ENCODE measurements at regions not wholly inside any gene's neighbourhood (a gene's known extent, or its start where the extent isn't known, plus 50 kb on each side); places are given as distances from the start of the nearest gene placed in this dataset.

DNA sequence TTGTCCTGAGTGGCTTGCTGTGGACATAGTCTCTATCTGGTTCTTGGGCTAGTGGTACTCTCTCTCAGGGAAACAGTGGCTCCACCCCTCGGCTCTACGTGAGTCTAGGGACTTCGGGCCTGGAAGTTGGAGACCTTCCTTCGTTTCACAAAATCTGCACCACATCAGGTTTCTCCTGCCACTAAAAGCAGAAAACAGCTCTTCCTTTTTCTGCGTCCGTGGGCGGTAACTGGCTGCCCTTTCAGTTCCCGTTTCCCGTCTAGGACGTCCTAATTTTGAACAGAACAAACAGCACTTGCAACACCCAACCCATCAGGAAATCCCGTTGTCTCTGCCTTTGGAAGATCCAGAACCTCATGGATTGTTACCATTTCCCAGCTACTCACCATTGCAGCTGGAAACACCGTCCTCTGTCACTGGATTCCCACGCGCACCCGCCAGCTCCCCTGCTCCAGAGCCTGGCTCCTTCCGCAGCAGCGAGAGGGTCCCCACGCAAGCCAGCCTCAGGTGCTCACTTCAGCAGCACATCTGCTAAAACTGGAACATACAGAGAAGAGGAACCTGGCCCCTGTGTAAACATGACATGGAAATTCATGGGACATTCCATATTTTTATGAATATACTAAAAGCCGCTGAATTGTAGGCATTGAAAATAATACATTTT is 311.4 kb upstream of the AKR1E2 start:
- Mint-ChIP-seq H3K36me3 (ENCODE audit: insufficient read depth in 1 of 3, low read depth in 3 of 3) (no peaks in the 10 kb centered on the region; a peak in 1 of 7 replicates), H3K27me3 (ENCODE audit: low read depth) (no peaks in the 10 kb centered on the region; the same call in 1 of the 2 replicates), H3K4me1 (0 out of 4 replicates have a peak, but pooled peaks cover 0 to 4% of the 10 kb centered on the region in 2 experiments), H3K27ac (peak overlapping the region in 1 of 3 experiments; percentile 40; a peak in 1 of 7 replicates), H3K9me3 (no peaks in the 10 kb centered on the region), H3K4me3 (no peak overlapping the region)
- H4K91ac ChIP-seq (ENCODE audit: insufficient read length, low read depth, low read length) = no peak overlapping the region
- no peak overlapping the region for H3K4me2 ChIP-seq (ENCODE audit: insufficient read depth, insufficient read length, low read length)
- H3K79me2 ChIP-seq (ENCODE audit: insufficient read depth, low read length) = no peaks in the 10 kb centered on the region
- no peak overlapping the region for H3K23ac ChIP-seq (ENCODE audit: insufficient read length, low read depth, low read length)
- no peak overlapping the region for H3K4ac ChIP-seq (ENCODE audit: low read depth, low read length)
- no peak overlapping the region for H4K5ac ChIP-seq (ENCODE audit: insufficient read length, low read depth, low read length)
- H3K9ac ChIP-seq (ENCODE audit: extremely low read depth, insufficient read length, low read length) = no peak overlapping the region
- no peak overlapping the region for H2BK12ac ChIP-seq (ENCODE audit: insufficient read length, low read depth, low read length)
- no peak overlapping the region for H2AK5ac ChIP-seq (ENCODE audit: insufficient read length, low read length)
- no CpG with 5 or more reads among the region's 19 CpGs for WGBS (ENCODE audit: extremely low coverage, insufficient read length, low lambda C conversion rate)
- H3K79me1 ChIP-seq (ENCODE audit: insufficient read depth, low read depth, low read length, poor library complexity, severe bottlenecking) = no peaks in the 10 kb centered on the region
- H2AFZ ChIP-seq (ENCODE audit: low read length) = no peak overlapping the region
- H3K56ac ChIP-seq (ENCODE audit: insufficient read length, low read depth, low read length) = no peak overlapping the region
- H2BK20ac ChIP-seq (ENCODE audit: low read depth, low read length, poor library complexity, severe bottlenecking) = no peak overlapping the region
- no peak overlapping the region for H2BK120ac ChIP-seq (ENCODE audit: low read depth, low read length, poor library complexity, severe bottlenecking)
- H3K9me3 ChIP-seq (ENCODE audit: control insufficient read depth, low read depth, low read length) = no peaks in the 10 kb centered on the region
- H3K14ac ChIP-seq (ENCODE audit: insufficient read depth, low read length) = no peak overlapping the region
- no peak overlapping the region for H3K27ac ChIP-seq (ENCODE audit: insufficient read length, low read depth, low read length)
- H4K8ac ChIP-seq (replicated peaks; ENCODE audit: insufficient read length, low read depth, low read length) = no peak overlapping the region
- DNase-seq = no peak
- H2BK15ac ChIP-seq (ENCODE audit: low read depth, low read length) = no peak overlapping the region
- no peaks in the 10 kb centered on the region for H3K23me2 ChIP-seq (ENCODE audit: insufficient read length, low read depth, low read length, poor library complexity, severe bottlenecking)
- TF ChIP-seq CTCF (conservative IDR thresholded peaks at IDR 0.05) = no peak
- H2BK5ac ChIP-seq (ENCODE audit: insufficient read length, low read length) = no peak overlapping the region
- H3K27me3 ChIP-seq (ENCODE audit: insufficient read depth, low read length) = no peaks in the 10 kb centered on the region
- no peaks in the 10 kb centered on the region for H3K4me1 ChIP-seq (ENCODE audit: insufficient read depth, low read length)
- H4K20me1 ChIP-seq (ENCODE audit: control insufficient read depth, insufficient read depth, insufficient read length) = no peaks in the 10 kb centered on the region
- no peak overlapping the region for H3K18ac ChIP-seq (ENCODE audit: insufficient read length, low read depth, low read length)
- H3T11ph ChIP-seq (ENCODE audit: low read length) = no peak overlapping the region
